ENCODE measurements at regions not wholly inside any gene's neighbourhood (a gene's known extent, or its start where the extent isn't known, plus 50 kb on each side); places are given as distances from the start of the nearest gene placed in this dataset.
"Not testable (repeated sequence)": the region's sequence is repeated elsewhere in the genome, so short reads cannot be mapped to it uniquely, and the experiment has no call there.

DNA sequence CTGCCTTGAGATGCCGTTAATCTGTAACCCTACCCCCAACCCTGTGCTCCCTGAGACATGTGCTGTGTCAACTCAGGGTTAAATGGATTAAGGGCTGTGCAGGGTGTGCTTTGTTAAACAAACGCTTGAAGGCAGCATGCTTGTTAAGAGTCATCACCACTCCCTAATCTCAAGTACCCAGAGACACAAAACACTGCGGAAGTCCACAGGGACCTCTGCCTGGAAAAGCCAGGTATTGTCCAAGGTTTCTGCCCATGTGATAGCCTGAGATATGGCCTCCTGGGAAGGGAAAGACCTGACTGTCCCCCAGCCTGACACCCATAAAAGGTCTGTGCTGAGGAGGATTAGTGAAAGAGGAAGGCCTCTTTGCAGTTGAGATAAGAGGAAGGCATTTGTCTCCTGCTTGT is 270.8 kb upstream of the FRG2C start:
- not testable (repeated sequence) for DNase-seq (ENCODE audit: low spot score)

DNA sequence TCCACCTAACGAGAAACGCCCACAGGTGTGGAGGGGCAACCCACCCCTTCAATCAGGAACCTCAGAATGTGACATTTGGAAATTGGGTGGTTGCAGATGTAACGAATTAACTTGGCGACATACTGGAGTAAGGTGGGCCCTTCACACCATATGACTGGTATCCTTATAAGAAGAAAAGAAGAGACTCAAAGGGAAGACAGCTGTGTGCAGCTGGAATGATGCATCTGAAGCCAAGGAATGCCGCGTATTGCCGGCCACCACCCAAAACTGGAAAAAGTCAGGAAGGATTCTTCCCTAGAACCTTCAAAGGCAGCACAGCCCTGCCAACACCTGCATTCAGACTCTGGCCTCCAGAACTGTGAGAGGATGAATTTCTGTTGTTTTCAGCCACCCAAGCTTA is 270.0 kb upstream of the FRG2C start:
- not testable (repeated sequence) for DNase-seq (ENCODE audit: low spot score)

DNA sequence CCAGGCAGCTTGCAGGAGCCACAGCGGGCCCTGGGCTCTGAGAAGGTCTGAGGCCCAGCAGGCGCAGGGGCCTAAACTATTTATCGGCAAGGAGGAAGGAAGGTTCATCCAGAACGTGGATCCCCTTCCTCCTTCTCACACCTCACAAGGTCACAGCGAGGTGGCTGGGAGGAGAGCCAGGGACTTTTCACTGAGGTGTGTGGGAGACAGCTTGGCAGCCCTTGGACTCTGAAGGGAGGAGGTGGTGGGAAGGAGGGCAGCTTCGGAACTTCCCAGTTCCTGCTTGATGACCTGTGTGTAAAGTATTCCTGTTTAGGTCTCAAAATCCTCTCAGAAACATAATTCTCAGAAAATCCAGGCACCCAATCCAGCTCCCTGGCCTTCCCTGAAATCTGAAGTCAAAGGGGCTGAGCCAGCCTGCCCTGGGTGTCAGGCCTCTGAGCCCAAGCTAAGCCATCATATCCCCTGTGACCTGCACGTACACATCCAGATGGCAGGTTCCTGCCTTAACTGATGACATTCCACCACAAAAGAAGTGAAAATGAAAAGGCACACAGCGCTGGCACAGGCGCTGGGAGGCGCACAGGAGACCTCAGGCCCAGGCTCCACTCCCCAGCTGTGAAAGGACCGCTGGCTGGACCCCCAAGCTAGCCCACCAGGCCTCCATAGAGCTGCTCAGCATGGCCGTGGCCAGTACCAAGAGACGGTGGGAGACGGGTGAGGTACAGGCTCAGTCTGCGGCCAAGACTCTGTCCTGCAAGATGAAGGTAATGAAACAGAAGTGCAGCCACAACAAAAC is 269.4 kb upstream of the FRG2C start:
- DNase-seq (ENCODE audit: low spot score) = not testable (repeated sequence)

GRCh38 chr3:75395580-75396315 is 268.4 kb upstream of the FRG2C start:
- no peak for DNase-seq (ENCODE audit: low spot score)

- no peak for DNase-seq (ENCODE audit: low spot score)
Measured at GRCh38 chr3:75396316-75396802, 267.8 kb upstream of the FRG2C start.

- not testable (repeated sequence) for DNase-seq (ENCODE audit: low spot score)
Measured at GRCh38 chr3:75397486-75397885, 266.6 kb upstream of the FRG2C start.

- not testable (repeated sequence) for DNase-seq (ENCODE audit: low spot score)
Measured at GRCh38 chr3:75422101-75422945, 241.8 kb upstream of the FRG2C start.

GRCh38 chr3:75425379-75425778 is 238.7 kb upstream of the FRG2C start:
- not testable (repeated sequence) for DNase-seq (ENCODE audit: low spot score)

DNA sequence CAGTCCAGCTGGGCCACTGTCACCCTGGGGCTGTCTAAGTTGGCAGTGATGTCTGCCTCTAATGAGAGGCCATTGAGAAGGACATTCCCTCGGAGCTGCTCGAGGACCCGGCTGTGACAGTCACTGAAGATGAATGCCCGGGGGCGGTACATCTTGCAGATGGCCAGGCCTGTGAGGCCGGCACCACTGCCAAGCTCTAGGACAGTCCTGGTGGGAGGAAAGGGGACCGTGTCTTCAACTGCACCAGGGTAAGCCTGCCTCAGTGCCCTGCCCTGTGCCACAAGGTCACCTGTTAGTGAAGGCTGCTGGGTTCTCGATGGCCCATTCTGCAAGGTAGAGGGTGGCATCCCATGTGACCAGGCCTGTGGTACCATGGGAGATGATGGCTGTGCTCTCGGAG is 236.6 kb upstream of the FRG2C start:
- not testable (repeated sequence) for DNase-seq (ENCODE audit: low spot score)

- not testable (repeated sequence) for DNase-seq (ENCODE audit: low spot score)
Measured at GRCh38 chr3:75427906-75428305, 236.2 kb upstream of the FRG2C start.

DNA sequence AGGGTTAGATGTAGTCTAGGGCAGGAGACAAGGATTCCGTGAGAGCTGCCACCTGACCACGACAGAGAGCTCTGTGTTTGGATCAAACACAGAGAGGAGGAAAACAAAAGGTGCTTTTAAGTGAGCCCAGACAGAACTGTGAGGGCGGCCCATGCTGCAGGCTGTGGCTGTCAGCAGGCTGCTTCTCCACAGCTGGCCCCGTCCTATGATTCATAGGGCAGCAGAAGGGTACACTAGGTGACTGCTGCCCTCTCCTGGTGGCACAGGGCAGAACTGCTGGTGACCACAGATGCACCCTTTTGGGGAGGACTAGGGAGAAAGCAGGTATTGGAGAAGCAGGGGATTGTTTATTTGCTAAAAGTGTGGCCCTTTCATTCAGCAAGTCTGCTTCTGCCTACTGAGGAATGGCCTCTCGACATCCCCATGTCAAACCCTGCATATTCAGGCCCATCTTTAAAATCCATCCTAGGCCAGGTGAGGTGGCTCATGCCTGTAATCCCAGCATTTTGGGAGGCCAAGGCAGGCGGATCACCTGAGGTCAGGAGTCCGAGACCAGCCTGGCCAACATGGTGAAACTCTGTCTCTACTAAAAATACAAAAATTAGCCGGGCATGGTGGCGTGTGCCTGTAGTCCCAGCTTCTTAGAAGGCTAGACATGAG is 234.4 kb upstream of the FRG2C start:
- peak; percentile 44 for DNase-seq (ENCODE audit: low spot score)

DNA sequence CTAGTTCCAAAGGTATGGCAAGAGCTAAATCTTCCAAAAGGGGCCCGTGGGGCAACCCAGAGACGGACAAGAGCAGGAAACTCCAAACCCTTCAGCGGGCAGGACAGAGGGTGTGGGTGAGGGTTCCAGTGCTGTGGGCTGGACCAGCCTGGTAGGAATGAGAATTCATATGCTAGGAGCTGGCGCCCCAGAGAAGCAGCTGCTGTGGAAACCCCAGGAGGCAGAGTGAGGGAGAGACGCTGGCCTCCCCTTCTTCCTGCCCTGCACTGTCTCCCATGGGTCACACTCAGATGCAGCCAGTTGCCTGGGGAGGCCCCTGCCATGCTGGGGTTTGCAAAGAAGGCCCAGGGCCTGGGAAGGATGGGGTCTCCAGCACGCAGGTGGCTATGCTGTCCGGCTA is 233.7 kb upstream of the FRG2C start:
- DNase-seq (ENCODE audit: low spot score) = not testable (repeated sequence)

GRCh38 chr3:75431120-75431519 is 233.0 kb upstream of the FRG2C start:
- DNase-seq (ENCODE audit: low spot score) = not testable (repeated sequence)

GRCh38 chr3:75432466-75432865 is 231.7 kb upstream of the FRG2C start:
- DNase-seq (ENCODE audit: low spot score) = not testable (repeated sequence)

GRCh38 chr3:75432885-75433284 is 231.2 kb upstream of the FRG2C start:
- not testable (repeated sequence) for DNase-seq (ENCODE audit: low spot score)

- not testable (repeated sequence) for DNase-seq (ENCODE audit: low spot score)
Measured at GRCh38 chr3:75433295-75433694, 230.8 kb upstream of the FRG2C start.

DNA sequence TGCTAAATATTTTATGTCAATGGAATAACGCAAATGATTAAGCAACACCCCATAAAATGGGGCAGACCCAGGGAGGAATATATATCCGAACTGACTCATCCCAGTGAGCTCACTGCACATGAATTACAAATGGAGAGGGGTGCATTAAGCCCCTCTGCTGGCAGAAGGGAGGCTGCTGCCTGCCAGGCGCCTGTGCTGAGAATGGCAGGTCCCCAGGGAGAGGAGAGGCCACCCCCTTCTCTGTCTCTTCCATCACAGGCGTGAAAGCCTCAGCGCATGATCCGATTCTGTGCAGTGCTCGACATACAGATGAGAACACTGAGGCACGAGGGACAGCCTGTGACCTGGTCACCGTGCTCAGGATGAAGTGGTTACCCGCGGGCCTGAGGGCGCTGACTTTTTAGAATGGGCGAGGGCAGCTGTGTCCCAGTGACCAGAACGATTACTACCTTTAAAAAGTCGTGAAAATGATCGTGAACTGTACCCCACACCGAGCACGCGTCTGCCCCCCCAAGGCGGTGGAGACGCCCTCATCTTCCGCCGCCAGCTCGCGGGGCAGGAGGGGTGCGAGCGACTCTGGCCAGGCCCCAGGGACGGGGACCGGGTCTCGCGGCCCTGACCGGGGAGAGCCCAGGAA is 229.7 kb upstream of the FRG2C start:
- DNase-seq (ENCODE audit: low spot score) = not testable (repeated sequence)

DNA sequence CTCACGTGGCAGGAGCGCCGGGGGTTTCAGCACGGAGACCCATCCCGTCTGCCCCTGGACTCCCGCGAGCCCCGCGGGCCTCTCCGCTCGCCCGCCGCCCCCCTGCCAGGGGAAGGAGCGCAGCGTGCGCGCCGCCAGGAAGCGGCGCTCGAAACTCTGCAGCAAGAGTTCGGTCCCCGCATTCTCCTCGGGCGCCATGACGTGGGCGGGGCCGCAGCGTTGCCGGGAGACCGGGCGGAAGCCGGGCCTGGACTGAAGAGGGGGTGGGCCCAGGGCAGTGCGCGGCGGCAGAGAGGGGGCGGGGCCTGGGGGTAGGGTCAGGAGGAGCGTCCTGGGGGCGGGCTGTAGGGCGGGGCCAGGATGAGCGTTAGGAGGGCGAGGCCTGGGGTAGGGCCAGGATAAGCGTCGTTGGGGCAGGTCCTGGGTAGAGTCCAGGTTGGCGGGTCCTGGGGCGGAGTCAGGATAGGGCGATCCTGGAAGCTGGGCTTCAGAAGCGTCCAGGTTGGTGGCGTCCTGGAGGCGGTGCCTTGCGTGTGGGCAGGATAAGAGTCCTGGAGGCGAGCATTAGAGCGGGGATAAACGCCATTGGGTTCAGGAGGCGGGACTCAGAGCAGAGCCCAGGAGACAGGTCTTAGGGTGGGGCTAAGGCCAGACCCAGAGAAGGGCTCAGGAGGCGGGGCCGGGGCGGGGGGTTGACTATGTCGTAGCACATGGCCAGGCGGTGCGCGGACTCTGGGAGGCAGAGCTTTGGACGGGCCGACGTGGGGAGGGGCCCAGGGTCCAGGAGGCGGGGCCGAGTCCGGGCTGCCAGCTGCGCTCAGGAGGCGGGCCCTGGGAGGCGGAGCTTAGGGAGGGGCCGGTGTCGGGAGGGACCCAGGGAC is 229.0 kb upstream of the FRG2C start:
- peak; percentile 94 for DNase-seq (ENCODE audit: low spot score)

DNA sequence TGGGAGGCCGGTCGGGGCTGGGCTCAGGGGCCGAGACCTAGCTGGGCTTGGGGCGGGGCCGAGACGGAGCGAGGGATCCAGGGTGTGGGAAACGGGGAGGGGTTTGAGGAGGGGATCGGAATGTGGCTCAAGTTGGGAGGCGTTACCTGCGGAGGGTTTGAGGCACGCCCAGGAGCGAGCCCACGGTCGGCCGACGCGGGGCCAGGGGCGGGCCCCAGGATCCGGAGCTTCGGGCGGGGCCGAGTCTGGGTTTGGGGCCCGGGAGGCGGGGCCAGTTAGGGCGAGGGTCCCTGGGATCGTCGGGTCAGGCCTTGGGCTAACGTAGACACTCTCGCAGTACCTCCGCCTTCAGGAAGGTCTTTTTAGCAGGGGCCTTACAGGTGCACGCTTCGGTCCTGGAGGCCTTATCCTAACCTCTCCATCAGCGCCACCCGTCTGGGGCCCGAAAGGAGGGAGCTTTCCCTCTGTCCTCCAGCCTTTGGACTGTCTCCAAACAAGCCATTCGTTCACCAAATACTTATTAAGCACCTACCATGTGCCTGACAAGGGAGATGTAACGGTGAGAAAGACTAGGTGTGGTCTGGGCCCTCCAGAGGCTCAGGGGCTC is 228.2 kb upstream of the FRG2C start:
- peak; percentile 46 for DNase-seq (ENCODE audit: low spot score)

All from H4 (cell line).